ENCODE measurements at regions not wholly inside any gene's neighbourhood (a gene's known extent, or its start where the extent isn't known, plus 50 kb on each side); places are given as distances from the start of the nearest gene placed in this dataset.

DNA sequence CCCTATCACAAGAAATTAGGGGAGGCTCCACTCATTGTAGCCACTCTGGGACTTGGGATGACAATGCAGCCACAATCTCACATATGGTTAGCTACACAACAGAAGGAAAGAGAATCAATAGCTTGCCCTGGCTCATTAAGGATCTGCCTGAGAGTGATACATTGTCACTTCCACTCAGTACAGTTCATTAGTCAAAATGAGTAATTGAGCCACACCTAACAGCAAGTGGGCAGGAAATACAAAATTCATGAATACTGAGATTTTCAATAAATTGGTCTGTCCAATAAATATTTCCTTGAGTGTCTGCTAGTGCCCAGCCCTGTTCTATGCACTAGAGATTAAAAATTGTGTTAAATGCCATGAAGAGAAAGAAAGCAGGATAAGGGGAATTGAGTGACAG, 231.3 kb upstream of the NR4A3 start:
- TF ChIP-seq, protein P1, sequence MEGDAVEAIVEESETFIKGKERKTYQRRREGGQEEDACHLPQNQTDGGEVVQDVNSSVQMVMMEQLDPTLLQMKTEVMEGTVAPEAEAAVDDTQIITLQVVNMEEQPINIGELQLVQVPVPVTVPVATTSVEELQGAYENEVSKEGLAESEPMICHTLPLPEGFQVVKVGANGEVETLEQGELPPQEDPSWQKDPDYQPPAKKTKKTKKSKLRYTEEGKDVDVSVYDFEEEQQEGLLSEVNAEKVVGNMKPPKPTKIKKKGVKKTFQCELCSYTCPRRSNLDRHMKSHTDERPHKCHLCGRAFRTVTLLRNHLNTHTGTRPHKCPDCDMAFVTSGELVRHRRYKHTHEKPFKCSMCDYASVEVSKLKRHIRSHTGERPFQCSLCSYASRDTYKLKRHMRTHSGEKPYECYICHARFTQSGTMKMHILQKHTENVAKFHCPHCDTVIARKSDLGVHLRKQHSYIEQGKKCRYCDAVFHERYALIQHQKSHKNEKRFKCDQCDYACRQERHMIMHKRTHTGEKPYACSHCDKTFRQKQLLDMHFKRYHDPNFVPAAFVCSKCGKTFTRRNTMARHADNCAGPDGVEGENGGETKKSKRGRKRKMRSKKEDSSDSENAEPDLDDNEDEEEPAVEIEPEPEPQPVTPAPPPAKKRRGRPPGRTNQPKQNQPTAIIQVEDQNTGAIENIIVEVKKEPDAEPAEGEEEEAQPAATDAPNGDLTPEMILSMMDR (conservative IDR thresholded peaks at IDR 0.05; ENCODE audit: control insufficient read depth, insufficient read depth, low read depth, low read length) = no peak
- no peak for DNase-seq (ENCODE audit: low read depth)
- no peak overlapping the region for H3K4me3 ChIP-seq (ENCODE audit: control insufficient read depth, low read depth, low read length)

DNA sequence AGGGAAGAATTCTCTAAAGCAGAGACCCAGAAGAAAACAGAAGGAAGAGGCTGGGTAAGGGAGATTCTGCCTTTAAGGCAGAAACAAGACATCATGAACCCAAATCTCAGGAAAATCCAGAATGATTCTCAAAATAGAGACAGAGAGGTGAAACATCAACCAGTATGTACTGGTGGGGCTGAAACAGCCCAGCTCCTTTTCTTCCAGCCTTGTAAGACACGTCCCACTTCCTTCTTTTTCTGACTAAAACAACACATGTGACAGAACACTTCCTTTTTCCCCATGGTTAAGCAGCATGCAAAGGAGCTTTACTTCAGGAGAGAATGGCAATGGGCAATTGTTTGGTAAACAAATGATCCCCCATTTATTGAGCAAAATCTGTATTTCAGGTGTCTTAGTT, 230.8 kb upstream of the NR4A3 start:
- TF ChIP-seq, protein P1 (conservative IDR thresholded peaks at IDR 0.05; ENCODE audit: control insufficient read depth, insufficient read depth, low read depth, low read length) = no peak
- DNase-seq (ENCODE audit: low read depth) = no peak

GRCh38 chr9:99591770-99592169, 229.9 kb upstream of the NR4A3 start:
- H3K4me3 ChIP-seq (ENCODE audit: control insufficient read depth, low read depth, low read length) = no peak overlapping the region
- TF ChIP-seq, protein P1 (conservative IDR thresholded peaks at IDR 0.05; ENCODE audit: control insufficient read depth, insufficient read depth, low read depth, low read length) = no peak
- no peak for DNase-seq (ENCODE audit: low read depth)

More for the DNA sequence above, 230.8 kb upstream of the NR4A3 start:
- H3K4me3 ChIP-seq (ENCODE audit: control insufficient read depth, low read depth, low read length) = no peak overlapping the region

DNA sequence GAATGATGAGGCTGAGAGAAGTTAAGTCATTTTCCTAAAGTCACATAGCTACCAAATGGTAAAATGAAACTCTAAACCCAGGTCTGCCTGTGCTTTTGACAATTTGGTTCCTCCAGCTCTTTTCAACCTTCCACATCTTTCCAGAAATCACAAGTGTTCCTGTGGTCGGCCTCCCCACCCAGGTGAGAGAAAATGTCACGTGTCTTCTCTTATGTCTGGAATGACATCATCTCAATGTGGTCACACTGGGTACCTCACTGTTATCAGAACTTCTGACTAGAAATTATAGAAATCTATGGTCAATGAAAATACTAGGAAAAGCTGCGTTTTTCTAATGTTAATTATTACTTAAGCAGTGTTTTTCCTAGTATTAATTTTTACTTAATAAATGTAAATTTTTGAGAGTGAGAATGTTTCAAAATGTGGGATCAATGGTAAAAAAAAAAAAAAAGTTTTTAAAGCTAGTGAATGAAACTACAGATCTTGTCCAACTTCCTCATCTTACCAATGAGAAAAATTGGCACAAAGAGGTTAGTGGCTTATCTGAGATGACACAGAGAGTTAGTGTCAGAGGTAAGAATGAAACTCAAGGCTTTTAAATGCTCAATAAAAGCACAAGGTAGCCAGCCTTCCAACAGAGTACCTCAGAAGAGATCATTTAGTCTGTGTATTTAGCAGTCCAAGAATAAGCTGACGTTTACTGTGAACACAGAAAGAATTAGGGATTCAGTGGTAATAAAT, 228.7 kb upstream of the NR4A3 start:
- no peak overlapping the region for H3K4me3 ChIP-seq (ENCODE audit: control insufficient read depth, low read depth, low read length)
- TF ChIP-seq, protein P1 (conservative IDR thresholded peaks at IDR 0.05; ENCODE audit: control insufficient read depth, insufficient read depth, low read depth, low read length) = no peak
- DNase-seq (ENCODE audit: low read depth) = no peak

DNA sequence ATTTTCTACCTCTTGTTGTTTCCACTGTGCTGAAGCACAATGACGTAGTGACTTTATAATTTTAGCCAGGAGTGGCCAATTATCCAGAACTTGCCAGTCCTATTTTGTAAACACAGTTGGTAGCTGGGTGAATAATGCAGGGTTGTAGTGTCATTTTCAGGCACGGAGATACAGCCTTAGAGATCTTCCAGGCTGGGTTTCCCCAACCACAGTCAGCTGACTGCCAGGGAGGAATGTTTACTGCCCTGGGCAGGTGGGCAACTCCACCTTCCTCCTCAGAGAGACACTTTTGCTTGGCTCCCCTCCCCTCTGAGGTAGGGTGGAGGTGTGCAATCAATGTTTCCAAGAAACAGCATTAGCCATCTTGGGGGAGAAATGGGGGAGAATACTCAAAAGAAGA, 228.1 kb upstream of the NR4A3 start:
- TF ChIP-seq, protein P1 (conservative IDR thresholded peaks at IDR 0.05; ENCODE audit: control insufficient read depth, insufficient read depth, low read depth, low read length) = no peak
- no peak overlapping the region for H3K4me3 ChIP-seq (ENCODE audit: control insufficient read depth, low read depth, low read length)
- no peak for DNase-seq (ENCODE audit: low read depth)

DNA sequence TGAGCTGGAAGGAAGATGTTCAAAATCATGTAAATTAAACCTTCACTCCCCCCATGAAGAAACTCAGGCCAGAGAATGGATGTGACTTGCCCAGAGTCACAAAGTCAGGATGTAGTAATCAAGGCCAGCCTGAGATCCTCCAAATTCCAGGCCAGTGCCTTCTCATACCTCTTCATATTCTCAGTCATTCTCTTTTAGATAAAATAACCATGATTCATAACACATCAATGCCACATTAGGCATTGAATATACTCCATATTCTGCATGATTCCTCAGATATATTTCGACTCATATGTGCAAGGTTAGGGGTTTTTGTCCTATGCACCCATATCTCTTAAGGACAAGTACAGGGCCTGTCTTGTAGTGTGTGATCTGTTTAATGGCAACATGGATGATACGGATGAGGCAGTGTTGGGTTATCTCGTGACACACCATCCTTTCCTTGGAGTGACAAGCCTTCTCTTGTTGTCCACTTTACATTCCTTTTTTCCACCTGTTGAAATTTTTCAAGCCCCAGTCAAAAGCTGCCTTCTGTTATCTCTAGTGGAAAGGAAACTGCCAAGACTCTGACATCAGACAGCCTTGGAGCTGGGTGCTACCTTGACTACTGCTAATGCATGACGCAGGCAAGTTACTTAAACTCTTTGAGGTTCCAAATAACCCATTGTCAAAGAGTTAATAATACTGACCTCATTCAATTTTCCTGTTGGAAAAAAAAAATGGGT, 227.5 kb upstream of the NR4A3 start:
- TF ChIP-seq, protein P1 (conservative IDR thresholded peaks at IDR 0.05; ENCODE audit: control insufficient read depth, insufficient read depth, low read depth, low read length) = no peak
- H3K4me3 ChIP-seq (ENCODE audit: control insufficient read depth, low read depth, low read length) = no peak overlapping the region
- DNase-seq (ENCODE audit: low read depth) = no peak
